ENCODE measurements at regions not wholly inside any gene's neighbourhood (a gene's known extent, or its start where the extent isn't known, plus 50 kb on each side); places are given as distances from the start of the nearest gene placed in this dataset.

- no peak for TF ChIP-seq CTCF (IDR thresholded peaks at IDR 0.05)
- no peak for TF ChIP-seq EZH2 (IDR thresholded peaks at IDR 0.05; ENCODE audit: borderline replicate concordance, insufficient read depth, low read depth, low read length, poor library complexity, severe bottlenecking)
Measured at GRCh38 chr4:171024720-171025303, 788.4 kb upstream of the GALNTL6 start.
